ENCODE measurements at regions not wholly inside any gene's neighbourhood (a gene's known extent, or its start where the extent isn't known, plus 50 kb on each side); places are given as distances from the start of the nearest gene placed in this dataset.

- TF ChIP-seq ZNF274 (IDR thresholded peaks at IDR 0.05; ENCODE audit: low read depth, low read length) (no peak), SUZ12 (IDR thresholded peaks at IDR 0.05; ENCODE audit: extremely low read depth, insufficient read depth, insufficient read length) (no peak)
Measured at GRCh38 chr6:91654357-91654756, 1067.5 kb upstream of the MAP3K7 start.
